PC-9 (cell line): ENCODE measurements at regions not wholly inside any gene's neighbourhood (a gene's known extent, or its start where the extent isn't known, plus 50 kb on each side); places are given as distances from the start of the nearest gene placed in this dataset.

ENCODE experiments used
- CTCF ChIP-seq: fragments of 200-600 bp; sonication (generic); conservative IDR thresholded peaks from 2 replicates; pipeline ENCODE4 v1.6.1; 2017; ENCODE audit warnings: mixed run types, antibody characterized with exemption, mild to moderate bottlenecking, moderate library complexity
- EZH2 ChIP-seq: fragments of 200-600 bp; sonication (generic); IDR thresholded peaks from 2 replicates; pipeline ENCODE4 v1.8.0; 2017; ENCODE audit warnings: antibody characterized with exemption, low read depth

GRCh38 chr4:186952709-186953108, 229.1 kb upstream of the FAT1 start:
- TF ChIP-seq CTCF (no peak), EZH2 (no peak)
